ENCODE measurements at regions not wholly inside any gene's neighbourhood (a gene's known extent, or its start where the extent isn't known, plus 50 kb on each side); places are given as distances from the start of the nearest gene placed in this dataset.

- TF ChIP-seq CTCF (IDR thresholded peaks at IDR 0.05) (no peak), POLR2A (IDR thresholded peaks at IDR 0.05) (no peak)
These were observed 80.1 kb upstream of the MLIP start for GRCh38 chr6:54031169-54031568.
